ENCODE measurements at regions not wholly inside any gene's neighbourhood (a gene's known extent, or its start where the extent isn't known, plus 50 kb on each side); places are given as distances from the start of the nearest gene placed in this dataset.

GRCh38 chr5:114060866-114061265 lies 301.0 kb upstream of the KCNN2 start:
- TF ChIP-seq CTCF (IDR thresholded peaks at IDR 0.05) (no peak), EZH2 (IDR thresholded peaks at IDR 0.05) (no peak)
